B cell (primary cell): ENCODE measurements at regions not wholly inside any gene's neighbourhood (a gene's known extent, or its start where the extent isn't known, plus 50 kb on each side); places are given as distances from the start of the nearest gene placed in this dataset.

Experiments used
- ATAC-seq: fragments of 200-7000 bp; cut with Tn5 transposase; one replicate; pipeline ENCODE4 v1.10.0; 2021; ENCODE audit warnings: low read depth, mild to moderate bottlenecking, moderate number of reproducible peaks, moderate library complexity
- CTCF ChIA-PET: fragments of 350-600 bp; sonication (Branson Sonifier 250); formaldehyde crosslinking; loops from one replicate; lab custom pipeline; 2021; ENCODE audit warnings: antibody characterized with exemption, inconsistent platforms; lab: Charles Lee
- POLR2A ChIA-PET: fragments of 350-600 bp; sonication (Branson Sonifier 250); formaldehyde crosslinking; loops from one replicate; lab custom pipeline; 2021; ENCODE audit warnings: antibody characterized with exemption; lab: Charles Lee
- DNase-seq: peaks from one replicate; pipeline ENCODE4 v3.0.0; 2013
- H2AFZ ChIP-seq: 2 replicates; pipeline ENCODE4 v1.6.1; 2012; ENCODE audit warnings: mild to moderate bottlenecking, low read depth, low read length; ENCODE audit not compliant: insufficient read depth, poor library complexity, severe bottlenecking
- H3K27ac ChIP-seq, 2 donors: 1 replicate in 1 of 2; 2 replicates in 1 of 2; pipeline ENCODE4 v1.5.1; 2012 to 2013; ENCODE audit warnings: low read length in 2 of 2, mild to moderate bottlenecking in 2 of 2, moderate library complexity in 1 of 2
- H3K27me3 ChIP-seq, 4 experiments: fragments of 200-600 bp in 1 of 4; sonication (generic) in 1 of 4; replicated peaks in 1 of 4; 1 replicate in 2 of 4; 2 replicates in 2 of 4; pipeline versions ENCODE4 v1.6.1 to v1.7.0; 2013 to 2016; ENCODE audit warnings: low read length in 3 of 4, mild to moderate bottlenecking in 2 of 4, mixed read lengths in 1 of 4, moderate library complexity in 1 of 4; ENCODE audit not compliant: insufficient read depth in 4 of 4, control insufficient read depth in 3 of 4; ENCODE audit errors: control extremely low read depth in 1 of 4
- H3K36me3 ChIP-seq, 2 experiments: replicated peaks in 1 of 2; 1 replicate in 1 of 2; 2 replicates in 1 of 2; pipeline versions ENCODE4 v1.6.1 to v1.7.1; 2013; ENCODE audit warnings: low read length in 1 of 2; ENCODE audit not compliant: insufficient read depth in 2 of 2, control insufficient read depth in 1 of 2; ENCODE audit errors: control extremely low read depth in 1 of 2, extremely low read depth in 1 of 2
- H3K4me1 ChIP-seq, 2 donors: fragments of 200-600 bp in 1 of 2; sonication (generic) in 1 of 2; 1 replicate in 1 of 2; 2 replicates in 1 of 2; pipeline versions ENCODE4 v1.5.1 to v1.6.1; 2013 to 2017; ENCODE audit warnings: low read length in 2 of 2; ENCODE audit not compliant: control insufficient read depth in 2 of 2, insufficient read depth in 2 of 2
- H3K4me2 ChIP-seq: replicated peaks from 2 replicates; pipeline ENCODE3; 2012; ENCODE audit warnings: mild to moderate bottlenecking, low read depth, low read length; ENCODE audit not compliant: poor library complexity, severe bottlenecking
- H3K4me3 ChIP-seq, 5 experiments: fragments of 200-600 bp in 1 of 5; sonication (generic) in 1 of 5; 1 replicate in 3 of 5; 2 replicates in 2 of 5; pipeline versions ENCODE4 v1.5.1 to v1.7.0; 2011 to 2016; ENCODE audit warnings: low read length in 4 of 5, mild to moderate bottlenecking in 4 of 5, low read depth in 2 of 5, control low read depth in 1 of 5, moderate library complexity in 1 of 5; ENCODE audit not compliant: insufficient read depth in 1 of 5; ENCODE audit errors: control extremely low read depth in 1 of 5, extremely low read depth in 1 of 5
- H3K79me2 ChIP-seq: fragments of 200-600 bp; sonication (generic); one replicate; pipeline ENCODE4 v1.6.0; 2016; ENCODE audit warnings: low read length; ENCODE audit not compliant: control insufficient read depth, insufficient read depth
- H3K9ac ChIP-seq: fragments of 200-600 bp; sonication (generic); 2 replicates; pipeline ENCODE4 v1.6.1; 2017; ENCODE audit warnings: mild to moderate bottlenecking, low read length, moderate library complexity
- H3K9me3 ChIP-seq, 3 donors: one replicate each; pipeline versions ENCODE4 v1.6.1 to v1.7.1; 2013; ENCODE audit warnings: low read length in 2 of 3; ENCODE audit not compliant: control insufficient read depth in 2 of 3, insufficient read depth in 1 of 3; ENCODE audit errors: control extremely low read depth in 1 of 3
- H4K20me1 ChIP-seq: 2 replicates; pipeline ENCODE4 v1.6.0; 2012; ENCODE audit warnings: mild to moderate bottlenecking, low read length; ENCODE audit not compliant: insufficient read depth, control insufficient read depth, poor library complexity, severe bottlenecking
- H3K27ac Mint-ChIP-seq: one replicate; pipeline ENCODE4 v1.8.0; 2021; ENCODE audit warnings: mixed read lengths
- H3K27me3 Mint-ChIP-seq: one replicate; pipeline ENCODE4 v1.8.0; 2021; ENCODE audit warnings: mixed read lengths
- H3K4me1 Mint-ChIP-seq: one replicate; pipeline ENCODE4 v1.8.0; 2021; ENCODE audit warnings: mixed read lengths
- H3K4me3 Mint-ChIP-seq: one replicate; pipeline ENCODE4 v1.8.0; 2021; ENCODE audit warnings: mixed read lengths
- H3K9me3 Mint-ChIP-seq: one replicate; pipeline ENCODE4 v1.8.0; 2022; ENCODE audit warnings: mixed read lengths; ENCODE audit not compliant: insufficient read depth
- CTCF ChIP-seq: fragments of 200-600 bp; IDR thresholded peaks from one replicate; pipeline ENCODE4 v1.8.0; 2022; ENCODE audit warnings: antibody characterized with exemption, mild to moderate bottlenecking
- EZH2 ChIP-seq: IDR thresholded peaks from 2 replicates; pipeline ENCODE4 v1.6.1; 2012; ENCODE audit warnings: borderline replicate concordance, low read depth, mild to moderate bottlenecking, moderate library complexity, low read length; ENCODE audit not compliant: insufficient read depth, poor library complexity, severe bottlenecking
- WGBS: methylation state at CpG from one replicate; pipeline ENCODE4 v1.1.5; 2013; ENCODE audit warnings: missing lambda C conversion rate; ENCODE audit not compliant: insufficient coverage; 5-methylcytosine and 5-hydroxymethylcytosine counted together
- intact Hi-C: fragments of 100-400 bp; cut with micrococcal nuclease; formaldehyde crosslinking; loops from one replicate; pipeline ENCODE4 v1.10.0; 2022

DNA sequence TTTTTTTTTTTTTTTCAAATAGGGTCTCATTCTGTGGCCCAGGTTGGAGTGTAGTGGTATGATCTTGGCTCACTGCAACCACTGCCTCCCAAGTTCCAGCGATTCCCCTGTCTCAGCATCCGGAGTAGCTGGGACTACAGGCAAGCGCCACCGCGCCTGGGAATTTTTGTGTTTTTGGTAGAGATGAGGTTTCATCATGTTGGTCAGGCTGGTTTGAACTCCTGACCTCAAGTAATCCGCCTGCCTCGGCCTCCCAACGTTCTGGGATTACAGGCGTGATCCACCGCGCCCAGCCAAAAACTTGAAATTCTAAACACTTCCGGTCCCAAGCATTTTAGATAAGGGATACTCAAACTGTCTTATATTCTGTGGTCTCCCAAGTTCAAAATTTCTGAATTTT, 718.9 kb upstream of the MEF2C start:
- CTCF ChIA-PET = no interaction called here
- ATAC-seq = no peak
- Histone ChIP-seq H2AFZ (no peak overlapping the region), H3K27ac (no peak overlapping the region), H3K36me3 (no peaks in the 10 kb centered on the region), H3K9me3 (no peaks in the 10 kb centered on the region), H3K4me1 (no peaks in the 10 kb centered on the region), H3K27me3 (no peaks in the 10 kb centered on the region), H4K20me1 (no peaks in the 10 kb centered on the region), H3K9ac (no peak overlapping the region), H3K79me2 (no peaks in the 10 kb centered on the region), H3K4me3 (no peak overlapping the region), H3K4me2 (no peak overlapping the region)
- 98% methylated on average over 12 of the region's 12 CpGs for whole genome bisulfite sequencing
- POLR2A ChIA-PET = no interaction called here
- H3K9me3 Mint-ChIP-seq = peaks cover 3% of the 10 kb centered on the region
- H3K4me3 Mint-ChIP-seq = no peak overlapping the region
- H3K4me1 Mint-ChIP-seq = peaks cover 7% of the 10 kb centered on the region
- DNase-seq = no peak
- no peaks in the 10 kb centered on the region for H3K27me3 Mint-ChIP-seq
- TF ChIP-seq EZH2 = no peak
- no peak for TF ChIP-seq CTCF
- intact Hi-C loops = no loop called here
- no peak overlapping the region for H3K27ac Mint-ChIP-seq

- CTCF ChIA-PET = no interaction called here
- Histone ChIP-seq H3K9ac (no peak overlapping the region), H3K9me3 (no peaks in the 10 kb centered on the region), H3K27ac (no peak overlapping the region), H4K20me1 (no peaks in the 10 kb centered on the region), H3K27me3 (no peaks in the 10 kb centered on the region), H3K79me2 (no peaks in the 10 kb centered on the region), H3K4me3 (no peak overlapping the region), H2AFZ (no peak overlapping the region), H3K4me2 (no peak overlapping the region), H3K36me3 (no peaks in the 10 kb centered on the region), H3K4me1 (no peaks in the 10 kb centered on the region)
- WGBS = 100% methylated on average over 1 of the region's 1 CpG
- Mint-ChIP-seq H3K9me3 (peaks cover 3% of the 10 kb centered on the region), H3K27ac (no peak overlapping the region), H3K4me1 (peaks cover 13% of the 10 kb centered on the region), H3K27me3 (no peaks in the 10 kb centered on the region), H3K4me3 (no peak overlapping the region)
- POLR2A ChIA-PET = no interaction called here
- ATAC-seq (no peak), DNase-seq (no peak)
- intact Hi-C loops = no loop called here
- TF ChIP-seq CTCF (no peak), EZH2 (no peak)
Observed at GRCh38 chr5:89597878-89598277, 714.9 kb upstream of the MEF2C start.
